MCF 10A (cell line): ENCODE measurements at regions not wholly inside any gene's neighbourhood (a gene's known extent, or its start where the extent isn't known, plus 50 kb on each side); places are given as distances from the start of the nearest gene placed in this dataset.

ENCODE experiments used
- BruUV-seq: library from RNA; stranded (reverse); fragments of 400-500 nt; replicated peaks from 2 replicates; lab custom pipeline; 2021; lab: Mats Ljungman, UMichigan
- CTCF ChIA-PET: fragments of 300-600 bp; sonication (Branson Sonifier 250); formaldehyde crosslinking; extraction: SDS; loops from one replicate; lab custom pipeline; 2021; ENCODE audit warnings: antibody characterized with exemption, inconsistent platforms; lab: Yijun Ruan, JAX
- POLR2A ChIA-PET: fragments of 300-600, 350-650 bp; sonication (Branson Sonifier 250); formaldehyde crosslinking; extraction: SDS; loops from one replicate; lab custom pipeline; 2020; ENCODE audit warnings: antibody characterized with exemption, inconsistent platforms; lab: Yijun Ruan, JAX
- DNase-seq: peaks from one replicate; pipeline ENCODE4 v3.0.0-alpha.2; 2018; ENCODE audit not compliant: unreplicated experiment
- H3K27ac Mint-ChIP-seq: one replicate; pipeline ENCODE4 v1.8.0; 2022; ENCODE audit warnings: mild to moderate bottlenecking, low read depth, mixed read lengths; ENCODE audit not compliant: unreplicated experiment
- H3K27me3 Mint-ChIP-seq: one replicate; pipeline ENCODE4 v1.8.0; 2022; ENCODE audit warnings: mixed read lengths; ENCODE audit not compliant: insufficient read depth, unreplicated experiment
- H3K36me3 Mint-ChIP-seq: one replicate; pipeline ENCODE4 v1.8.0; 2022; ENCODE audit warnings: mild to moderate bottlenecking, moderate library complexity, mixed read lengths; ENCODE audit not compliant: insufficient read depth, unreplicated experiment
- H3K4me1 Mint-ChIP-seq: one replicate; pipeline ENCODE4 v1.8.0; 2022; ENCODE audit warnings: mixed read lengths; ENCODE audit not compliant: insufficient read depth, unreplicated experiment
- H3K4me3 Mint-ChIP-seq: one replicate; pipeline ENCODE4 v1.8.0; 2022; ENCODE audit warnings: mild to moderate bottlenecking, moderate library complexity, mixed read lengths; ENCODE audit not compliant: unreplicated experiment
- H3K9me3 Mint-ChIP-seq: one replicate; pipeline ENCODE4 v1.8.0; 2022; ENCODE audit warnings: mixed read lengths; ENCODE audit not compliant: unreplicated experiment
- CTCF ChIP-seq: fragments of 200-600 bp; IDR thresholded peaks from one replicate; pipeline ENCODE4 v1.8.0; 2022; ENCODE audit warnings: antibody characterized with exemption, mild to moderate bottlenecking; ENCODE audit not compliant: unreplicated experiment
- intact Hi-C: fragments of 100-400 bp; cut with micrococcal nuclease; formaldehyde crosslinking; loops from 2 replicates; pipeline ENCODE4 v1.14.1; 2022

DNA sequence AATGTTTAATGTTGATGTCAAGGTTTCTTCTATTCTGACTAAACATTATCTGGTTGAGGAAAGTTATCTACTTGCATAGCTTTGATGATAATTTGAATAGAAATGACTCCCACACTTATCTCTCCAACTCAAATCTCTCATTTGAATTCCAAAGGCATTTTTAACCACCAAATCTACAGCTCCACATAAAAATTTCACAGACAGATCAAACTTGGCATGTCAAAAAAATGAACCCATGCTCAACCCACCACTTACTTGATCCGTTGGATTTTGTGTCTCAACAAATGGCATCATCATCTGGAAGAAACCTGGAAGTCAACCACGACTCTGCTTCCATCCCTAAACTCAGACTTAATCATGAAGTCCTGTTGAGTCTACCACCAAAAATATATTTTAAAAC is 1050.4 kb downstream of the EFNB2 start:
- H3K27ac Mint-ChIP-seq = no peak overlapping the region
- no peak overlapping the region for H3K4me3 Mint-ChIP-seq
- H3K9me3 Mint-ChIP-seq = no peaks in the 10 kb centered on the region
- H3K36me3 Mint-ChIP-seq = no peaks in the 10 kb centered on the region
- BruUV-seq = no TSS peak
- no peaks in the 10 kb centered on the region for H3K27me3 Mint-ChIP-seq
- no peak for DNase-seq
- ChIA-PET POLR2A (no interaction called here), CTCF (interaction anchor here (0.5 kb wide), 1 partner anchor 63 kb away, joined by 3 read pairs; no protein-coding TSS in a partner anchor)
- no peaks in the 10 kb centered on the region for H3K4me1 Mint-ChIP-seq
- no peak for TF ChIP-seq CTCF
- intact Hi-C loops = no loop called here

DNA sequence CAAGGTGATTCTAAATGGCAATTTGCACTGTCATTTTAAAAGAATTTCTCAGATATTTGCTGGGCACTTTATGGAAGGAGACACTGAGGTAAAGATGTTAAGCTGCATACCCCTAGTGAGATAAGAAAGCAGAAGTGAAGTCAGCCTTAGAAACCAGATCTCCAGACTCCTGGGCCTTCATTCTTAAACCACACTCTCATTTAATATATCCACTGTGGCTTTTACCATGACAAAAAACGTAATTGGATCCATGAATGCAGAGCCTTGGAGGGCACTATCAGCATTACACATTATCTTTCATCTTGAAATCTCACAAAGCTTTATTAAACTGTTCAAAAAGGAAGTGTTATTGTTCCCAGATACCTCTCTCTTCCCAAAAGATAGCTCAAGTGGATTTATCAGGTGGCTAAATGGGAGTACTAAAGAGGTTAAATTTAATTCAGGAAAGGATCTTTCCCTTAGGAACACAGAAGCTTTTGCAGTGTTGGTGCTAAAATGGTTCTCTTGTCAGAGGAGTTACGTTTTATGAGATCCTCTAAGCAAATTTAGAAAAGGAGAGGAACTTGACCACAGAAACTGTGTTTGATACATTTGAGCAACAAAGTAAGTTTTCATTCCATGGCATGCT is 1060.4 kb downstream of the EFNB2 start:
- Mint-ChIP-seq H3K4me3 (no peak overlapping the region), H3K9me3 (no peaks in the 10 kb centered on the region), H3K36me3 (no peaks in the 10 kb centered on the region), H3K27ac (no peak overlapping the region), H3K27me3 (no peaks in the 10 kb centered on the region), H3K4me1 (peaks cover 10% of the 10 kb centered on the region)
- TF ChIP-seq CTCF = no peak
- BruUV-seq = no TSS peak
- ChIA-PET CTCF (no interaction called here), POLR2A (interaction anchor here (0.6 kb wide), 1 partner anchor 339 kb away, joined by 3 read pairs; no protein-coding TSS in a partner anchor)
- intact Hi-C loops = no loop called here
- DNase-seq = no peak

DNA sequence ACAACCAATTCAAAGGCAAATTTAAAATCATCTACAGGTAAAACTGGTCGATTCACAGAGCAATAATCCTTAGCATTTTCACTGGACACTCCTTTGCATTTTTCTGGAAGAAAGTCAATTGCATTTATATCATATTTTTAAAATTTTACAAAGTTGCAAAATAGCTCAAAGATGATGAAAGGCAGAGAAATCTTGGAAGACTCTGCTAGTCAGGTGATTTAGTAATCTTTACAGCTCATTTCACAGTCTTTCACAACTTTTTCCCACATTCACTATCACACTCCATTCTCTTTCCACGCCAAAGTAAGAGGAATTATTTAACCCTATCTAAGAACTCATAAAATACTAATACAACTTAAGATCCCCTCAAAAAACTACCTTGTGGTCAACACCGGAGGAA is 1063.8 kb downstream of the EFNB2 start:
- no peaks in the 10 kb centered on the region for H3K27me3 Mint-ChIP-seq
- intact Hi-C loops = no loop called here
- no peak overlapping the region for H3K4me3 Mint-ChIP-seq
- H3K27ac Mint-ChIP-seq = peak overlapping the region; percentile 88
- H3K9me3 Mint-ChIP-seq = no peaks in the 10 kb centered on the region
- ChIA-PET POLR2A (interaction anchor here (0.6 to 0.8 kb wide), 2 partner anchors 29 to 676 kb away, joined by 3 read pairs; no protein-coding TSS in a partner anchor), CTCF (interaction anchor here (0.6 kb wide), 1 partner anchor 846 kb away, joined by 3 read pairs; no protein-coding TSS in a partner anchor)
- BruUV-seq = no TSS peak
- no peaks in the 10 kb centered on the region for H3K36me3 Mint-ChIP-seq
- DNase-seq = peak; percentile 46
- TF ChIP-seq CTCF = no peak
- H3K4me1 Mint-ChIP-seq = peaks cover 10% of the 10 kb centered on the region

- intact Hi-C loops = no loop called here
Measured at GRCh38 chr13:105466376-105466775, 1069.1 kb downstream of the EFNB2 start.

More at GRCh38 chr13:105466376-105466775, 1069.1 kb downstream of the EFNB2 start:
- Mint-ChIP-seq H3K4me3 (no peak overlapping the region), H3K9me3 (no peaks in the 10 kb centered on the region), H3K4me1 (peaks cover 15% of the 10 kb centered on the region), H3K27me3 (no peaks in the 10 kb centered on the region), H3K27ac (peak overlapping the region; percentile 7), H3K36me3 (no peaks in the 10 kb centered on the region)
- DNase-seq = no peak
- BruUV-seq = no TSS peak
- CTCF ChIA-PET = interaction anchor here (0.6 kb wide), 3 partner anchors 705 to 1067 kb away, joined by 3 to 4 read pairs (median 3); no protein-coding TSS in a partner anchor
- POLR2A ChIA-PET = no interaction called here
- no peak for TF ChIP-seq CTCF
